Myocyte (in vitro differentiated cells): ENCODE measurements at regions not wholly inside any gene's neighbourhood (a gene's known extent, or its start where the extent isn't known, plus 50 kb on each side); places are given as distances from the start of the nearest gene placed in this dataset.
"Not testable (repeated sequence)": the region's sequence is repeated elsewhere in the genome, so short reads cannot be mapped to it uniquely, and the experiment has no call there.

ENCODE experiments used
- DNase-seq: peaks from one replicate; pipeline ENCODE4 v3.0.0-alpha.2; 2012; ENCODE audit warnings: low read depth

DNA sequence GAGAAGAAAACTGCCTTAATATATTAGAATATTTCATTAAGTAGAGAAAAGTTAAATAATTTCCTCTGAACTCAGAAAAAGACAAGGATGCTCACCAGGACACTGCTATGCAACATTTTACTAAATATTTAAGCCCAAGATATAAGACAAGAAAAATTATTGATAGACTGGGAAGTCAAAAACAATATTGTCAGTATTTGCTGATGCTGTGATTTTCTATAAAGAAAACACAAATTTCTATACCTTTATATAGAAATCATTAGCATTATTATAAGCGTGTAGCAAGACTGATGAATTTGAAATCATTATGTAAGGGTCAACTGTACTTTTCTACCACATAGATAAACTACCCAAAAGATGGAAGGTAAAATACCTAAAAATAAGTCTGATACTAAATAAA lies 451.0 kb downstream of the RNF144A start:
- DNase-seq = no peak

DNA sequence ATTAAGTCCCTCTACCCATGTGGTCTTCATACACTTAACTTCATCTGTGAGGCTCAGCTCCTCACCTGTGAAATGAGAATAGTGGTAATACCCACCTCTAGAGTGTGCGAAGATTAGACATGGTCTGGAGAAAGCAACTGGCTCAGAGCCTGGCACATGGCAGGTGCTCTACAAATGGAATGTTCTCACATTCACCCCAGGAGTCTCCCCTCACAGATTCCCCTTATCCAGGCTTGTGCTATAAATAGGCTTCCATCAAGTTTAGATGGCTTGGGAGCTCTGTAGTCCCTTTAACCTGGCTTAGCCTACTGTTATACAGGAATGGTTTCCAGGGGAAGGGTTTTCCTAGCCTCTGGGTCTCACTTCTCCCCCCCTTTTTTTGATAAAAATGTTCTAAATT lies 455.9 kb downstream of the RNF144A start:
- no peak for DNase-seq

DNA sequence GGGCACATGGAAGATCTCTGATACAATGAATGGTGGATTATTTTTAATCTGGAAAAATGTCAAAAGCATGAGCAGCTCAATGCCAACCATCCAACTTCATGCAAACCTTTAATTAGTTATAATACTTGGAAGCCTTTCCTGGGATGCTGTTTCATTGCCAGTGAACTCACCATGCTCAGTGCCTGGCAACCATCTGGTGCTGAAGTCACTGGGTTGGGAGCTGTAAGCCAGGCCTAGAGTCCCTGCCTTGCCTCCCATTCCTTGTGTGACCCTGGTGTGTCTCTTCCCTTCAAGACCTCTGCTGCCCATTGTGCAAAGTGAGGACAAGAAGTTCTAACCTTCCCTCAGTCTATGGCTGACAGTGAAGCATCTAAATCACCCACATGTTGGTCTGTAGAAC lies 458.7 kb downstream of the RNF144A start:
- no peak for DNase-seq

DNA sequence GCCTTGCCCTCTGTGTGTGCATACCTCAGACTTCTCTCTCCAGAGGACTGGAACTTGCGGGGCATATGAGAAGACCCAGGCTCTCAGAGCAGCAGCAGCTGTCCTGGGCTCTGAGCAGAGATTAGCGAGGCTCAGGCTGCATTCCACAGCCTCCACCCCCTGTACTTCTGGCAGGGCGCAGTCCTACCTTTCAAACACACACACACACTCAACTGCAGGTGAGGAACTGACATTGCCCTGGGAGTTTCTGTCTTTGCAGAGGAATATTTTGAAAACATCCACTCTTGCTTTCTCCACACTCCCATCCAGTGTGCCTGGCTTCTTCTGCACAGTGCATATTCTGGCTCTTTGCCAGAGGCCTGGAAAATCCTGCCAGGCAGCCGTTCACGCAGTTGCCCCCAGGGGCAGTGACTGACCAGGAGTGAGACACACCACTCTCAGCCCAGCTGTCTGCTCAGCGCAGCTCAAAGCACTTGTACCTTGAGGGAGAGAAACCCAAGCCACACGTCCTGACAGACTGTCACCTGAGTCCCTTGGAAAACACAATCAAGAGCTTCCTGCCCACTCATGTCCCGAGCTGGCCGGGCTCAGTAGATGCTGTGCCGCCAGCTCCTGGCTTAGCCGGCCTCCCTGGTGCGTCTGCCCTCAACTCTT lies 460.8 kb downstream of the RNF144A start:
- DNase-seq = no peak

DNA sequence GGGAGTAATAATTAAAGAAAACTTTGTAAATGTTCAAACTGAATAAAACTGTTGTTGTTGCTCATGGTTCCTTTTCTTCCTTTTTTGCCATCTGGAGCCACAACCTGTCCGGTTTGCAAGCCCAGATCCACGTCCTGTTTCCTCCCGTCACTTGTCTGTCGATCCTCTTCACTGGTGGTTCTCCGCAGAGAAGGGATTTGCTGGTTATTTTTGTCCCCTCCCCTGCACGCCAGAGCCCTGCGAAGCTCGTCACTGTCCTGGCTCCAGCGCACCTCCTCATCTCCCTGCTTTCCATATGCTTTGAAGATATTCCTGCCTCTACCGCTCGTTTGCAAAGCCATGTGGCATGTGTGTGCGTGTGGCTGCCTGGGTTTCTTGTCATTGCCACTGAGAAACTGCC lies 461.4 kb downstream of the RNF144A start:
- no peak for DNase-seq

DNA sequence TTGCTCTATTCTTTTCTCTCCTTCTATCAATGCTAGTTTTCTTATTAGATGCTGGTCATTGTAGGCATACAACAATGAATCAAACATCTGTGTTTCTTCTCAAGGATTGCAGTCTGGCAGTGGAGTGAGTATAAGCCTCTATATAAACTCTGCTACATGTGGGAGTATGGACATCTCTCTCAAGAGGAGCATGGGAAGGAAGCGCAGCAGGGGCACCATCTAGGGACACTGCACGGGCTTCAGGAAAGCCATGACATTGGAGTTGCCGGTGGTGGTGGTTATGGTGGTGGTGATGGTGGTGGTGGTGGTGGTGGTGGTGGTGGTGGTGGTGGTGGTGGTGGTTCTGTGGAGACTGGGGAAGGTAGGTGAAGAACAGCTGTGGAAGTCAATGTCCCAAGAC lies 462.6 kb downstream of the RNF144A start:
- no peak for DNase-seq

DNA sequence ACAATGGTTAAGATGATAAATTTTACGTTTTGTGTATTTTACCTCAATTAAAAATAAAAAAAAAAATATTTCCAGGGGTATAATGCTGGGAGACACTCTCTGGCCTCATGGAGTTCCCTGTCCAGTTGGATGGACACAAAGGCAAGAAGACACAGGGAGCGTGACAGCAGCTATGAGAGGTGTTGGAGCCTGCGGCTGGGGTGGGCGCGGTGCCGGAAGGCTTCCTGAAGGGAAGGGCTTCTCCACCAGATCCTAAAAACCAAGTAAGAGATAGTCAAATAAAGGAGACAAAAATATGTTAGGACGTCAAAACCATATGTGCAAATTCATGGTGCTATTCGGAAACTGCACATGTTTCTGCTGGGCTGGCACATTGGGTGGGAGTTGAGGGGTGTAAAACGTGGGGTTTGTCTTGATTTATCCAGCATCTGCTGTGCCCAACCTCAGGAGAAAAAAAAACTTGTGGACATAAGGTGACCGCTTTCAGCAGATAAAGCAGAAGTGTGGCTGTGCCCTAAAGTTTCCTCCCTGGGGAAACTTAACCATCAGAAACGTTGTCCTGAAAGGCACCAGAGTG lies 467.6 kb downstream of the RNF144A start:
- no peak for DNase-seq

DNA sequence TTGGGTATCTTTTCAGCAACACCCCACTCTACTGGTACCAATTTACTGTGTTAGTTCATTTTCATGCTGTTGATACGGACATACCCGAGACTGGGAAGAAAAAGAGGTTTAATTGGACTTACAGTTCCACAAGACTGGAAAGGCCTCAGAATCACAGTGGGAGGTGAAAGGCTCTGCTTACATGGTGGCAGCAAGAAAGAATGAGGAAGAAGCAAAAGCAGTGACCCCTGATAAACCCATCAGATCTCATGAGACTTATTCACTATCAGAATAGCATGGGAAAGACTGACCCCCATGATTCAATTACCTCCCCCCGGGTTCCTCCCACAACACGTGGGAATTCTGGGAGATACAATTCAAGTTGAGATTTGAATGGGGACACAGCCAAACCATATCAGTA lies 473.1 kb downstream of the RNF144A start:
- DNase-seq = not testable (repeated sequence)

DNA sequence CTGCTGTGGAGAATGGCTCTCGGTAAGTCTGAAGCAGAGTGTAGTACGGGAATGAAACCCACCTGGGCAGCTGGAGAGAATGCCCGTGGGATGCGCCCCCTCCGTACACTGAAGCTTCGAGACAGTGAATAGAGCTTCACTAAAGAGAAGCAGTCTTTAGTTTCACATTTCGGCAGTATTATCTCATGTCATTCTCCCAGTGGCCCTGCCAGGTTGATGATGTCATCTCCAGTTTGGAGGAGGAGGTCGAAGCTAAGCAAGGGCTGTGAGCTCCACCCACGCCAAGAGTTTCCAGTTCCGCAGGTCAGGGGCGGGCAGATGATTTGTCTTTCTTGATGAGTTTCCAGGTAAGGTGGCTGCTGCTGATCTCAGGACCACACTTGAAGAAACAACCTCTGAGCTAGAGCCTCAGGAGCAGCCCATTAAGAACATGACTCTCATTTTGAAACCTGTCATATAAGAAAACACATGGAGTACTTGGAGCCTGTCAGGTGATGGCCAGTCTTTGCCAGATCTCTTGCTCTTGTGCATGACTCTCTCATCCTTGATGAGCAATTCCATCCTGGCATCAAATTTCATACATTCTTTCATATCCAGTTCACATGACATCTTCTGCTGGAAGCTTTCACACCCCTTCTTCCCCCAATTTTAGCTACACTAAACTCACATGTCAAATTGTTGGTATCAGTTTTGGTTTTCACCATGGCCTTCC lies 475.0 kb downstream of the RNF144A start:
- DNase-seq = no peak

DNA sequence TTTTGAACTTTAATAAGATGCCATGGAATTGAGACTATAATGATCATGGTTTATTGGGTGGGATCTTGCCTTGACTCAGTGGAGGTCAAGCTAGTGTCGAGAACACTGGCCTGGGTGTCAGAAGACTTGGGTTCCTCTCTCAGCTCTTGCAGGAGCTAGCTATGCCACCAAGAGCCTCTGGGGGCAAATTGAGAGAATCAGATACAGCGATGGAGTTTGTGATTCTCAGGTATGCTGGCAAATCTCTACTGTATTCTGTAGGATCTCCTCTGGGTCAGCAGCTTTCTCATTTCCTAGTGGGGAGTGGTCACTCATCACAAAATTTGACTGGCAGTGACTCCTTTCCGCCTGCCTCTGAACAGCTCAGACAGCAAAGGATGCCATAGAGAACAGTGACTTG lies 477.0 kb downstream of the RNF144A start:
- DNase-seq = no peak

DNA sequence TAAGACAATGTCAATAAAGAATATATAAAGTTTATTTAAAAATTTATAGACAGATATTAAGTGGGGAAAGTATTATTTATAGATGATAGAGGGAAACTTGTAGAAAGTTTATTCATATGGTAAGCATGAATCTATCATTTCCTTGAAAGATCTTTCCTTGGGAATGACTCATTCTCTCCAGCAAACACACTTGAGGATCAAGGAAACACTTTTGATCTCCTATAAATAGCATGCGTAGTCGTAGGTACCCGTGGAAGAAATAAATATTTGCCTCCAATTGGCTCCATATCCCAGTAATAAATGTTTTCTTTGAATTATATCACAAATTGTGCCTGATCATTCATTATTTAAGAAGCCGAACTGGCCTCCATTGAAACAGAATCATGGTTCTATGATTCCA lies 483.4 kb downstream of the RNF144A start:
- no peak for DNase-seq

DNA sequence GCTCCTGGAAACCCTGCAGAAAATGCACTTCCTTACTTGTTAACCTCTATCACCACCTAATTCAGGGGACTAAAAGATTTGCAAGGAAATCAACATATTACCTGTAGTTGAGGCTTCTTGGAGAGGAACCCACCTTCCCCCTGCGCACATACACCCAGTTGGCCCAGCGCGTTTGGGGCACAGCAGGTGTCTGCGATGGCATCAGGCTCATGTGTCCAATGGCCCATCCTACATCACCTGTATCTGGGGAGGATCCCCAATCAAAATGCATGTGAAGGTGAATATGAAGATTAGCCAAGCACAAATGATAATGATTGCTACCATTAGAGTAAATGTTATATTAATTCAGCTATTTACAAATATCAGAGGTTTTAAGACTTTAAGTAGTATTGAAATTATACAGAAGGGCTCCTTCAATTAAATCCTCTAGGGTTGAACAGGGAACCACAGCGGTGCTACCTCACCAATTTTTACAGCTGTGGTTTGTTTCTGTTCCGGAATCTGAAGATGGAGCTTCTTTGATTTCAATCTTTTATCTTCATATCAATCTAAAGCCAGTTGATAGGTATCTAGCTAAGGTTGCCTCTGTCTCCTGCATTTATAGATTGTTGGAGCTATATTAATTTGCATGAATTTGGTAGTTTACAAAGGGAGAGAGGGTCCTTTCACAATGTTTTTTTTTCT lies 486.0 kb downstream of the RNF144A start:
- DNase-seq = no peak

DNA sequence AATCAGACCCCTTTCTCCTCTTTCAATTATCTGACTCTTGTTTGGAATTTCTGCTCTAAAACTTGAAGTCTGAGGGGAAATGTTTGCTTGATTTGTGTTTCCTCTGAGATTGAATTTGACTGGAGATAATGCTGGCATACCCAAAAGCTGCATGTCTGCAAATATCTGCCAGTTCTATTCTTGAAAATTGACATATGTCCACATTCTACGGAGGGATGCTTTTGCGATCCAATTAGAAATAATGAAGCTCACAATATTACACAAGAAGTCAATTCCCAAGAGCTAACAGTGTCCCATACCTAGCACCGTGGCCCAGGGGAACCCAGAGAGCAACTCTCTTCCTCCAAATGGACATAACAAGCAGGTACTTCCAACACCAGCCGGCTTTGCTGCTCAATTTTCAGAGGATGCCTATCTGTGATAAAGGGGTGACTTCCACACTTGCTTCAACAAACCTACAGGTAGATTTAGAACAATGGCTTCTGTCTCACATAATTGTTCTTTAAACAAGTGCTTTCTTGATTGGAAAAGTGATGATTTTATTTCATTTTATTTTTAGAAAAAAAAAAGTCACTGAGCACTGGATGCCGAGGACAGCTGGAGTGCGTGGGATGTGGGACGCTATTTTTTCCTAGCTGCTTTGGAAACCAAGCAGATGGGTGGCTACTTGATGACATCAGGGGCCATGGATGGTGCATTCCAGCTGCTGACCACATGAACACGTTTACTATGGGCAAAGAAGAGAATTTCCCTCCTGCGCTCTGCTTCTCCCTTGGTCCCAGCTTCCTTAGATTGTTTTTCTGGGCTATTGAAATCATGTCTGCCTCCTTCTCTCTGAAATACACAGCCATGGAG lies 488.9 kb downstream of the RNF144A start:
- DNase-seq = no peak

DNA sequence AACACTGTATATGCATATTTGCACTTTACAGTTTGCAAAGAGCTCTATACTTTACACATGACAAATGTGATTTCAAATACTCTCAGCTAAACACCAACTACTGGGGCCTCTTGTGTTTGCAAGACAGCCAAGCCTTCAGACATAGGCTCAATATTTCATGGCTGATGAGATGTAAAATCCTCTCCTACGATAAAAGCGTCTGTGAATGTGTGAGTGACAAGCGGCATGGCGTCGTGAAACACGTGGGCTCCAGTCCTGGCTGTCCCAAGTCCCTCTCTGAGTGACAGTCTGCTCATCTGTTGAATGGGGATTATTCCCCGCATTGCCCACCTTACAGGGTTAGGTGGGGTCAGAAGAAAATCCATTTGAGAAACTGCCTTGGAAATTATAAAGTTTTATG lies 489.8 kb downstream of the RNF144A start:
- no peak for DNase-seq

DNA sequence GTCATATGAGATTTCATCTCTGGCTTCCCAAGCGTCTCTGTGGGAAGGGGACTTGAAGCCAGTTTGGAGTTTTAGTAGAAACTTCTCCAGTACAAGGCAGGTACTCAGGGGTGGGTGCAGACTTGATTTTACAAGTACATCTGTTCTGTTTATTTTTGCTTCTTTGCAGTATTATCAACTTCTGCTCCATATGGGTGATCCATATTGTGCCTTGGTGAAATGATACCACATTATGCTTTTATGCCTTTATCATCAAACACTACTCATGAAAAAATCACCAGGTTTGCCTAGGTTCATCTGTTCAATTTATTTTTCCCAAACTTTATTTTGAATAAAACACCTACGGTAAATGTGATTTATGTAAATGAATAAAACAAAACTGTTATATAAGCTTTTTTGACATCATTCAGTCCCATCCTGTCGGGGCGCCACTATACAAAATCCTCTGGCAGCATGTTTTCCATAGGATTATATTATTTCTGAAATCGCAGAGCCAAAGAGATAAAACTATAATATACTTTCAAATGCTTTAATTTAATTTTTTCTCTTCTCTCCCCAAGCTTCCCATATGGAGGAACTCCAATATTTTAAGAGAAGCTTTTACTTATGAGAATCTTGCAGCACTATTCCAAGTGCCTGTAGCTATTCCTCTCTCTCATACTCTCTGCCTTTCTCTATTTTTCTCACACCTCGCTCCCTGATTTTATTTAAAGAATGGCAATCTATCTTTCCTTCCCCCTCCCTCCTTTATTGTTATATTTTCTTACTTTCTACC lies 490.9 kb downstream of the RNF144A start:
- DNase-seq = no peak

DNA sequence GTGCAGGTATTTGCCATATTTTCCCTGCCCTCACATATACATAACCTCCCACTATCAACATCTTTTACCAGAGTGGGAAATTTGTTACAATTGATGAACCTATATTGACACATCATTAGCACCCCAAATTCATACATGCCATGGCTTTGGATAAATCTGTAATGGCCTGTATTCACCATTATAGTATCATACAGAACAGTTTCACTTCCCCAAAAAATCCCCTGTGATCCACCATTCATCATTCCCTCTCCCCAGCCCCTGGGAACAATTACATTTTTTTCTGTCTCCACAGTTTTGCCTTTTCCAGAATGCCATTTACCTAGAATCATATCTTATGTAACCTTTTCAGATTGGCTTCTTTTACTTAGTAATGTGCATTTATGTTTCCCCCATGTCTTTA lies 494.5 kb downstream of the RNF144A start:
- DNase-seq = no peak

DNA sequence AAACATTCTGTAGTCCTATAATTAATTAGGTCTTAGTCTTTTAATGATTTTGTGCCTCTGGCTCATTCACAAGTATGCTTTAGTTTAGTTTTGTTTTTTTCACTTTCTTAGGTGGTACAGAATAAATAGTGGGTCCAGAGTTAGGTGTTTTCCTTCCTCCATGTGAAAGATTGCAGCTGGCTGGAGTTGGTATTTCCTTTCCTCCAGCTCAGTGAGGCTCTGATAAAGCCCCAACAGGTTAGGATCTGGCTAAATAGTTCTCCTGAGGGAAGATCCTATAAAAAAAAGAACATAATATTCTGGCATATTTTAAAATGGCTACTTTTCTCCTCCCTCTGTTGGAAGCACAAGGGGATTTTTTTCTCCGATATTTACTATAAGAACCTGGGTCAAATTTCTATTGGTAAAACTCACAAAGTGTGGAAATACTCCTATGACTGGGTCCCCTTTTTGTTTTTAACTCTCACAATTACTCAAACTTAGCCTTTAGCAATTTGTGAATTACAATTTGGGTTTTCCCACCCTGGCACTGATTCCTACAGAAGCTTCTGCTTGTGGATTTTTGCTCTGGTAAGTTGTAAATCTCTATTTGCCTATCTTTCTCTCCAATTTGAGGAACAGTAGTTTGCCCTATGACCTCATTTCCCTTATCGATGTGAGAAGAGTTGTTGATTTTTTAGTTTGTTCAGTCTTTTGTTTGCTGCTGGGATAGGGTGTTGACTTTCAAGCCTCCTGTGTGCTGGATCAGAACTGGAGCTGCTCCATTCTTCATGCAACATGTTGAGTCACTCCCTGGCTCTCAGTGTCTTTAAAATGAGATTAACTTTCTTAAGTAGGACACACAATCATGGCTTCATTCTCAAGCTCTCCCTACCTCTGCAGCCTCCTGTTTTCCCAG lies 500.9 kb downstream of the RNF144A start:
- DNase-seq = no peak

DNA sequence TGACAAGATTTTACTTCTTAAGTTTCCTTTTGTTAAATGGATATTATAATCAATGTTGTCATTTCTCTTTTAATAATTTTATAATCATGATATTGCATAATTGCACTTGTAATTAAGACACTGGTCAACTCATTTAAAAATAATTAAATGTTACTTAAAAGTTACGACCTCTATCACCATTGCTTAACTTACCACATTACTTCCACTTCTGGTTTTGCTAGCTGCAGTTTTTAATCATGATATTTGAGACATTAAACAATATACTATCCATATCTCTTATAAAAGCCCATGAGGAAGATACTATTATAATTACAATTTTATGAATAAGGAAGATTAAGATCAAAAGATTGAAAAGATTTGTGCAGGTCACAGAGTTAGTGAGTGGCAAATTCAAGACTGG lies 502.0 kb downstream of the RNF144A start:
- DNase-seq = no peak

DNA sequence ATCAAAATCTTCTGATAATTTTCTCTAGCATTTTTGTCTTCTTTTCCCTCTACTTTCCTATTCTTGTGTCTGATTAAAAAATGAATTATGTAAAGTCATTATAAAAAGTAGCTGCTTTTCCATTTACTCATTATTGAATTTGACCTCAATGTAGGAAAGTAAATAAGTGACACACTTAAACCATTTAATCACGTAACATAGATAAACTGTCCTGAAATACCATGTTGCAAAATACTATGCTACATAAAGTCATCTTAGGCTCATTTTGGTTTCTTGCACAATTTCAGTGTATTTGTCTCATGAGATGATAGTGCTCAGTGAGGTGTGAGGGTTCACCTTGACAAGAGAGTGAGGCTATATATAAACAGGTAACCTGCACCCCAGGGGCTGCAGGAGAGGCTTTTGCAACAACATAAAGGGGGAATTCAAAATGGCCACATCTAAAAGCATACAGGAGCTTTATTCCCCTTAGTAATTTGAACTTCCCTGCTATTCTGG lies 502.7 kb downstream of the RNF144A start:
- DNase-seq = no peak
